ENCODE measurements at regions not wholly inside any gene's neighbourhood (a gene's known extent, or its start where the extent isn't known, plus 50 kb on each side); places are given as distances from the start of the nearest gene placed in this dataset.

DNA sequence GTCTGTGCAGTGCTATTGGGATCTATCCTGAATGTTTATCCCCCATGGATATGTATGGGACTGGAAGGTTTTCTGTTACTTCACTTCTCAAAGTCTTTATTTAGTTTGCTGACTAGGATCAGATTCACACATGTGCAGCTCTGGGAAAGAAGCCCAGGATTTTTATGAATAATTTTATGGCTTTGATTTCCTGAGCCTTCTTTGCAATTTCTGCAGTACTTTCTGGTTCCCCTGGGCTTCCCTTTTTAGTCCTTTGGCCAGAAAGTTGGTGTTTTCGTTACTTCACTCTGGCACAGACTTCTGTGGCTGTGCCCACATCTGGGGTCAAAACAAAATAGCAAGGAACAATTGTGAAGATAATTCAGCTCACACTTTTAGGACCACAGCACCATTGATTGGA, 721.0 kb downstream of the OTOL1 start:
- H3K27me3 ChIP-seq (ENCODE audit: control insufficient read depth, insufficient read depth, low read length), result no peaks in the 10 kb centered on the region
- H3K9ac ChIP-seq (ENCODE audit: low read depth, low read length), result no peak overlapping the region
- no peaks in the 10 kb centered on the region for H3K36me3 ChIP-seq (ENCODE audit: control insufficient read depth, insufficient read depth, low read length)
- H3K4me3 ChIP-seq (ENCODE audit: low read depth, low read length), result no peak overlapping the region
- H3K27ac ChIP-seq (ENCODE audit: low read depth, low read length), result no peak overlapping the region
- no peaks in the 10 kb centered on the region for H3K9me3 ChIP-seq (ENCODE audit: control insufficient read depth, insufficient read depth, low read length)
- no peaks in the 10 kb centered on the region for H3K4me1 ChIP-seq (ENCODE audit: control insufficient read depth, insufficient read depth, low read length)

DNA sequence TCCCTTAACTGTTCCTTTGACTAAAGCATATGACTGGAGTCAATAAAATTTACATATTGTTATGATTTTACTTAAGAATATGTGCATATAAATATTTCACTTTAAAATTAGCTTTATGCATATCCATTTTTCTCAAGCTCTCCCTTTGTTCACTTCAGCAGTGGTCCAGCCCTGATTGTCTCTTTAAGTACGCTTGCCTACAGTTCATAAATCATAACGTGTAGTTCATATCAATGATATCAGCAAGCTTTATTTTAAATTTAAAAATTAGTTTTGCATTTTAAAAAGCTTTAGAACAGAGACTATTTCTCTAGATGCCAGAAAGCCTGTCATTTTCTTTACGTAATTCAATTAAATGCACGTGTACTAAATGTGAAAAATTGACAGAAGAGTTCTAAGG, 721.9 kb downstream of the OTOL1 start:
- Histone ChIP-seq H3K36me3 (ENCODE audit: control insufficient read depth, insufficient read depth, low read length) (no peaks in the 10 kb centered on the region), H3K27me3 (ENCODE audit: control insufficient read depth, insufficient read depth, low read length) (no peaks in the 10 kb centered on the region), H3K4me3 (ENCODE audit: low read depth, low read length) (no peak overlapping the region), H3K27ac (ENCODE audit: low read depth, low read length) (no peak overlapping the region), H3K9ac (ENCODE audit: low read depth, low read length) (no peak overlapping the region), H3K9me3 (ENCODE audit: control insufficient read depth, insufficient read depth, low read length) (no peaks in the 10 kb centered on the region), H3K4me1 (ENCODE audit: control insufficient read depth, insufficient read depth, low read length) (no peaks in the 10 kb centered on the region)

DNA sequence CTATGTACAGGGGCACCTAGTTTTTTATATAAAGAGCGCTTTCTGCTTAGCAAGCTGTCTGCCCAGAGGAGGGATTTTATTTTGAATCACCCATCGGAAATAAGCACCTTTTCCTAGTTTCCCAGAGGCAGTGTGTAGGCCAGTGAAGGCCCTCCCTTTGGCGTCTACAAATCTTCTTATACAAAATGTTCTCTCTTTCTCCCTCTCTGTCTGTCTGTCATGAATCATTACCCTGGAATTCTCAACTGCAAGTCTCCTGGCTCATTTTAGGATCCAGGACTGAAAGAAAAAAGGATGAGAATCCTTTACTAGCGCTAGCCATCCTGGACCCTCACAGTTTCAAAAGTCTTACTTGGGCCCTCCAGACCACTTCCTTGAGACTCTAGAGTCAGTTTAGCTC, 728.1 kb downstream of the OTOL1 start:
- H3K36me3 ChIP-seq (ENCODE audit: control insufficient read depth, insufficient read depth, low read length), result no peaks in the 10 kb centered on the region
- H3K27me3 ChIP-seq (ENCODE audit: control insufficient read depth, insufficient read depth, low read length), result no peaks in the 10 kb centered on the region
- H3K9ac ChIP-seq (ENCODE audit: low read depth, low read length), result no peak overlapping the region
- H3K4me3 ChIP-seq (ENCODE audit: low read depth, low read length), result no peak overlapping the region
- H3K27ac ChIP-seq (ENCODE audit: low read depth, low read length), result no peak overlapping the region
- no peaks in the 10 kb centered on the region for H3K9me3 ChIP-seq (ENCODE audit: control insufficient read depth, insufficient read depth, low read length)
- no peaks in the 10 kb centered on the region for H3K4me1 ChIP-seq (ENCODE audit: control insufficient read depth, insufficient read depth, low read length)

DNA sequence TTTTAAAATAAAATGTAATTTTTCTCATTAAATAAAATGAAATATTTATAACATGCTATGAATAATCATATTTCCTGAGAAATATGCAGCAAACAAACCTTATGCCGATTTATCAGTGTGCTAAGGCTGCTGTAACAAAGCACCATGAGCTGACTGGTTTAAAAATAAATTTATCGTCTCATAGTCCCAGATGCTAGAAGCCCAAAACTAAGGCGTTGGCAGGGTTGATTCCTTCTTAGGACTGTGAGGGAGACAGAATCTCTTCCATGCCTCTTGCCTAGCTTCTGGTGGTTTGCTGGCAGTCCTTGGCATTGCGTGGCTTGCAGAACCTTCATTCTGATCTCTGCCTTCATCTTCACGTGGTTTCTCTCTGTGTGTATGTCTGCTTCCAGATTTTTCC, 740.3 kb downstream of the OTOL1 start:
- no peak overlapping the region for H3K9ac ChIP-seq (ENCODE audit: low read depth, low read length)
- H3K27ac ChIP-seq (ENCODE audit: low read depth, low read length), result no peak overlapping the region

DNA sequence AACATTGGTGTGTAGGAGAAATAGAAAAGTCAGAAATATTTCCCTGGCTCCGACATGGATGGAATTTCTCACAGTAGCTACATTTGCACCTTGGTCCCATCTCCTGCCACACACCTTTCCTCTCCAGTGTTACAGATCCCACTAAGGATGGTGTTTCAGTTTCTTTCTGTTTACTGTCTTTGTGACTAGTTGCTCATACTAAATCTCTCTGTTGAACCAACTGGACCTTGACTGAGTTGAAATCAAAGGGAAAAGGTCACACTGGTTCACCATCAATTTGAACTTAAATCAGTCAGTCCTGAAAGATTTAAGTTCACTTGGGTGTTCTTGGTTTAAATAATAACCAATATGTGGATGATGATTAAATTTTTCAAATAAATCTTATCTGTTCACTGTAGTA, 754.2 kb downstream of the OTOL1 start:
- Histone ChIP-seq H3K4me3 (ENCODE audit: low read depth, low read length) (no peak overlapping the region), H3K9ac (ENCODE audit: low read depth, low read length) (no peak overlapping the region), H3K9me3 (ENCODE audit: control insufficient read depth, insufficient read depth, low read length) (no peaks in the 10 kb centered on the region), H3K4me1 (ENCODE audit: control insufficient read depth, insufficient read depth, low read length) (no peaks in the 10 kb centered on the region), H3K27me3 (ENCODE audit: control insufficient read depth, insufficient read depth, low read length) (no peaks in the 10 kb centered on the region), H3K36me3 (ENCODE audit: control insufficient read depth, insufficient read depth, low read length) (no peaks in the 10 kb centered on the region), H3K27ac (ENCODE audit: low read depth, low read length) (no peak overlapping the region)

More for the DNA sequence above, 740.3 kb downstream of the OTOL1 start:
- Histone ChIP-seq H3K4me1 (ENCODE audit: control insufficient read depth, insufficient read depth, low read length) (no peaks in the 10 kb centered on the region), H3K27me3 (ENCODE audit: control insufficient read depth, insufficient read depth, low read length) (no peaks in the 10 kb centered on the region), H3K36me3 (ENCODE audit: control insufficient read depth, insufficient read depth, low read length) (no peaks in the 10 kb centered on the region), H3K4me3 (ENCODE audit: low read depth, low read length) (no peak overlapping the region), H3K9me3 (ENCODE audit: control insufficient read depth, insufficient read depth, low read length) (no peaks in the 10 kb centered on the region)

DNA sequence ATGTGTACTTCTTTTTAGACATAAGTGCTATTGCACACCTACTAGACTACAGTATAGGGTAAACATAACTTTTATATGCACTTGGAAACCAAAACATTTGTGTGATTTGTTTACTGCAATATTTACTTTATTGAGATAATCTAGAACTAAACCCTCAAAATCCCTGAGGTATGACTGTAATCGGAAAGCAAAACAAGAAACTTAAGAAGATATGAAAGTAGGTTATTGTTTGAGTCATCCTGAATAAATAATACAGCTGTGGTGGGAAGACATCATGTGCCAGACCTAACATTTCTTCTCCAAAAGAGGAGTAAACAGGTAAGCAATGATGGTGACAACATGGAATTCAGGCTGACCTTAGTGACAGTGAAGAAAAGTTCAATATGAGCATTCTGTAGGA, 765.5 kb downstream of the OTOL1 start:
- H3K27me3 ChIP-seq (ENCODE audit: control insufficient read depth, insufficient read depth, low read length), result no peaks in the 10 kb centered on the region
- no peak overlapping the region for H3K9ac ChIP-seq (ENCODE audit: low read depth, low read length)
- H3K4me1 ChIP-seq (ENCODE audit: control insufficient read depth, insufficient read depth, low read length), result no peaks in the 10 kb centered on the region
- H3K36me3 ChIP-seq (ENCODE audit: control insufficient read depth, insufficient read depth, low read length), result no peaks in the 10 kb centered on the region
- no peak overlapping the region for H3K27ac ChIP-seq (ENCODE audit: low read depth, low read length)
- no peaks in the 10 kb centered on the region for H3K9me3 ChIP-seq (ENCODE audit: control insufficient read depth, insufficient read depth, low read length)
- H3K4me3 ChIP-seq (ENCODE audit: low read depth, low read length), result no peak overlapping the region

DNA sequence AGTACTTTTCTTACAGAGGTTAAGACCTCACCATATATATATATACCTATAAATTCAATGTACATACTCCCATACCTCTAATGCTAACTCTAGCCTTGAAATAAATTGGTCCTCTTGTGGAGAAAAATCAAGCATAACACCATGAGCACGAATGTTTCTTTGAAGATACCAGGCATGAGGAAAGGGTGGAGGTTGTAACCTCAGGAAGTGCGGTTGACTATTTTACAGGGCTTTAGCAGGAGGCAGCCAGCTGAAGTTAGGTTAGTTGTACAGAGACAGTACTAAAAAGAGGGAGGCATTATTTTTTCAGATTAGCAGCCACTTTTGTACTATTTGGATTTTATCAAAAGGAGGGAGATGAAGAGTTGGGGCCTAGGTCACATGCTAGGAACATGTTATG, 767.0 kb downstream of the OTOL1 start:
- H3K27me3 ChIP-seq (ENCODE audit: control insufficient read depth, insufficient read depth, low read length), result no peaks in the 10 kb centered on the region
- H3K9ac ChIP-seq (ENCODE audit: low read depth, low read length), result no peak overlapping the region
- no peak overlapping the region for H3K27ac ChIP-seq (ENCODE audit: low read depth, low read length)
- no peak overlapping the region for H3K4me3 ChIP-seq (ENCODE audit: low read depth, low read length)
- H3K9me3 ChIP-seq (ENCODE audit: control insufficient read depth, insufficient read depth, low read length), result no peaks in the 10 kb centered on the region
- no peaks in the 10 kb centered on the region for H3K4me1 ChIP-seq (ENCODE audit: control insufficient read depth, insufficient read depth, low read length)
- no peaks in the 10 kb centered on the region for H3K36me3 ChIP-seq (ENCODE audit: control insufficient read depth, insufficient read depth, low read length)

DNA sequence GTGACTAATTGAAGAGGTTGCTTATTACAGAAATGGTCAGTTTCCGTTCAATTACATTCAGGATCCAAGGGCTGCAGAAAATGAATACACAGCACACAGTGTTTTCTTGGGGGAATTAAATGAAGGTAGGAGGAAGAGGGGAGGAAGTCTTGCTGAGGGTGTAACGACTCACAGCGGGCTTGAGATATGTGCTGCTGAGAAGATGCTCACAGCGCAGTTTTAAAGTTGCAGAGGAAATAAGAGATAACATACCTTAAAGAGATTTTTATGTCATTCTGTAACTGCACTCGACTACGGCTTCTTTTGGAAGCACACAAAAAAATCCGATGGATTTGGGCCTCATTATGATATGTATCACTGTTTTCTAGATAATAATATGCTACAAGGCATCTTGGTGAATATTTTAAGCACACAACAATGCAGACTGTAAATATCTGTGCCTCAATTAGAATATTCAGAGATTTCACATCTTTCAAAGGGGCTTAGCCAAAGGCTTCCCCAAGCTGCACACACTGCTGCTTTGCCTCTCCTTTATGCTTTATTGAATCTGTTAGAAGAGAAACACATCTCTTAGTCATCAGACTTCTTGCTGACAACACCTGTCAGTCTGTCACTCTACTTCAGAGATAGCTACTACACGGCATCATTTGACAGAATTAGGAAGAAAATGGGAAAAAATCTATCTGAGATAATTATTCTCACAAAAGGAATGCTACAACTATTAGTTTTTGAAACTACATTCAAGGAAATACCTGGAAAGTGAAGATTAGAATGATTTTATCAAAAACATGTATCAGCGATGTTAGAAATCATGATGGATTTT, 773.2 kb downstream of the OTOL1 start:
- Histone ChIP-seq H3K9me3 (ENCODE audit: control insufficient read depth, insufficient read depth, low read length) (no peaks in the 10 kb centered on the region), H3K27ac (ENCODE audit: low read depth, low read length) (no peak overlapping the region), H3K36me3 (ENCODE audit: control insufficient read depth, insufficient read depth, low read length) (no peaks in the 10 kb centered on the region), H3K4me1 (ENCODE audit: control insufficient read depth, insufficient read depth, low read length) (peaks cover 9% of the 10 kb centered on the region), H3K27me3 (ENCODE audit: control insufficient read depth, insufficient read depth, low read length) (no peaks in the 10 kb centered on the region), H3K4me3 (ENCODE audit: low read depth, low read length) (no peak overlapping the region), H3K9ac (ENCODE audit: low read depth, low read length) (no peak overlapping the region)

DNA sequence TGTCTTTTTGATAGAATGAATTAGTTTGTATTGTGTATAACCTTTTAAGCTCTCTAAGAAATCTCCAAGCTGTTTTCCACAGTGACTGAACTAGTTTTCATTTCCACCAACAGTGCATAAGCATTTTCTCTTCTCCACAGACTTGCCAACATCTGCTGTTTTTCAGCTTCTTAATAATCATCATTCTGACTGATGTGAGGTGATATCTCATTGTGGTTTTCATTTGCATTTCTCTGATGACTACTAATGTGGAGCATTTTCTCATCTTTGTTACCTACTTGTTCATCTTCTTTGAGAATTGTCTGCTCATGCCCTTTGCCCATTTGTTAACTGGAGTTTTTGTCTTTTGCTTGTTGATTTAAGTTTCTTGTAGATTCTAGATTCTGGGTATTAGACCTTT, 777.5 kb downstream of the OTOL1 start:
- peaks cover 9% of the 10 kb centered on the region for H3K4me1 ChIP-seq (ENCODE audit: control insufficient read depth, insufficient read depth, low read length)
- H3K9me3 ChIP-seq (ENCODE audit: control insufficient read depth, insufficient read depth, low read length), result no peaks in the 10 kb centered on the region
- no peaks in the 10 kb centered on the region for H3K27me3 ChIP-seq (ENCODE audit: control insufficient read depth, insufficient read depth, low read length)
- H3K9ac ChIP-seq (ENCODE audit: low read depth, low read length), result no peak overlapping the region
- H3K27ac ChIP-seq (ENCODE audit: low read depth, low read length), result no peak overlapping the region
- no peak overlapping the region for H3K4me3 ChIP-seq (ENCODE audit: low read depth, low read length)
- H3K36me3 ChIP-seq (ENCODE audit: control insufficient read depth, insufficient read depth, low read length), result no peaks in the 10 kb centered on the region

DNA sequence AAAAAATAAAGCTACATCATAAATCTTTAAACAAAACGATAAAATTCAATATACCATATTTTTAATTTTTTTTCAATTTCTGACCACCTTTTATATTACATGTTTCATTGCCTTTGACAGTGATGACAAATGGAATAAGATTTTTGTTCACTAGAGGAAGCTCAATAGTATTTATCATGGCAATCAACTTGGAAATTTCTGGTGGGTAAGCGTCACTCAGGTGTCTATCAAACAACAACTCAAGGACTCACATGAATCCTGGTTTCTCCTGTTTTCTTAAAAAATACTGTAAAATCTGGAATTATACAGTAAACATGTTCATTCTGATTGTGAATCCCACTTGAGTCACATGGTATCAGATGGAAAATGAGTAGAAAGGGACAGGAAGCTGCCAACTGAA, 782.2 kb downstream of the OTOL1 start:
- H3K4me1 ChIP-seq (ENCODE audit: control insufficient read depth, insufficient read depth, low read length), result no peaks in the 10 kb centered on the region
- H3K9ac ChIP-seq (ENCODE audit: low read depth, low read length), result no peak overlapping the region
- no peak overlapping the region for H3K27ac ChIP-seq (ENCODE audit: low read depth, low read length)
- no peak overlapping the region for H3K4me3 ChIP-seq (ENCODE audit: low read depth, low read length)
- no peaks in the 10 kb centered on the region for H3K27me3 ChIP-seq (ENCODE audit: control insufficient read depth, insufficient read depth, low read length)
- H3K36me3 ChIP-seq (ENCODE audit: control insufficient read depth, insufficient read depth, low read length), result no peaks in the 10 kb centered on the region
- peaks cover 3% of the 10 kb centered on the region; the same call in 1 of the 2 replicates for H3K9me3 ChIP-seq (ENCODE audit: control insufficient read depth, insufficient read depth, low read length)

DNA sequence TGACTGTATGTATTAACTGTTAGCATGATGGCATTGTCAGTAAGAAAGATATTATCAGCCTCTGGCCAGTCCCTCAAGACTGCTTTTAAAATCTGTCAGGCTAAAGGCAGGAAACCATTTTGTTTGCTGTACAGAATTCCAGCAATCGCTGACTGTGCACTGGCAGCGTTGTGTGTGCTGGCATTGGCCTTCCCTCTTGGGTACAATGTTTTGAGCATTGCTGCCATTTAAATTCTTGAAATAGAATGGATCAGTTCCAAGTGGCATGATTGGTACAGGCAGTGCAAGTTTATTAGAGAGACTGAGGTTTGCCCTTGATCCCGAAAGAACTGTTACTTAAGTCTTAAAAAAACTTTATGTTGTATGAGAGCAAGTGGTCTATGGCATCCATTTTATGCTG, 788.7 kb downstream of the OTOL1 start:
- no peak overlapping the region for H3K9ac ChIP-seq (ENCODE audit: low read depth, low read length)
- H3K4me3 ChIP-seq (ENCODE audit: low read depth, low read length), result no peak overlapping the region
- H3K27me3 ChIP-seq (ENCODE audit: control insufficient read depth, insufficient read depth, low read length), result no peaks in the 10 kb centered on the region
- H3K4me1 ChIP-seq (ENCODE audit: control insufficient read depth, insufficient read depth, low read length), result no peaks in the 10 kb centered on the region
- H3K9me3 ChIP-seq (ENCODE audit: control insufficient read depth, insufficient read depth, low read length), result peaks cover 3% of the 10 kb centered on the region; the same call in 1 of the 2 replicates
- no peaks in the 10 kb centered on the region for H3K36me3 ChIP-seq (ENCODE audit: control insufficient read depth, insufficient read depth, low read length)
- no peak overlapping the region for H3K27ac ChIP-seq (ENCODE audit: low read depth, low read length)
